Ovary (tissue), 7 donors: ENCODE measurements at regions not wholly inside any gene's neighbourhood (a gene's known extent, or its start where the extent isn't known, plus 50 kb on each side); places are given as distances from the start of the nearest gene placed in this dataset.

Experiments used
- DNase-seq, 5 donors: peaks; one replicate each; pipeline ENCODE4 v3.0.0-alpha.2; 2019 to 2020
- H3K27ac ChIP-seq, 2 donors: fragments of 200-600 bp; one replicate each; pipeline versions ENCODE4 v1.5.1 to v1.8.0; 2019 to 2022
- H3K27me3 ChIP-seq: fragments of 200-600 bp; one replicate; pipeline ENCODE4 v1.8.0; 2022
- H3K36me3 ChIP-seq: fragments of 200-600 bp; sonication (generic); one replicate; pipeline ENCODE4 v1.5.1; 2019
- H3K4me1 ChIP-seq: one replicate; pipeline ENCODE4 v1.8.1; 2013; ENCODE audit warnings: mild to moderate bottlenecking, moderate library complexity; ENCODE audit not compliant: insufficient read depth
- H3K4me3 ChIP-seq: fragments of 200-600 bp; sonication (generic); one replicate; pipeline ENCODE4 v1.5.1; 2017
- H3K9me3 ChIP-seq, 2 donors: fragments of 200-600 bp in 1 of 2; sonication (generic) in 1 of 2; one replicate each; pipeline versions ENCODE4 v1.5.1 to v1.8.1; 2013 to 2019; ENCODE audit warnings: mild to moderate bottlenecking in 1 of 2, moderate library complexity in 1 of 2
- CTCF ChIP-seq, 3 donors: fragments of 450-650 bp in 2 of 3; fragments of 200-600 bp in 1 of 3; IDR thresholded peaks; one replicate each; pipeline versions ENCODE4 v1.5.1 to v1.8.0; 2016 to 2022; ENCODE audit warnings: antibody characterized with exemption in 3 of 3, mild to moderate bottlenecking in 1 of 3
- EP300 ChIP-seq: sonication (generic); formaldehyde crosslinking; IDR thresholded peaks from one replicate; pipeline ENCODE4 v1.6.1; 2017; ENCODE audit warnings: antibody characterized with exemption
- POLR2A ChIP-seq: fragments of 450-650 bp; IDR thresholded peaks from one replicate; pipeline ENCODE4 v1.6.1; 2017; ENCODE audit warnings: antibody characterized with exemption, mild to moderate bottlenecking, moderate library complexity
- WGBS, 3 donors: extraction: QIAGEN DNeasy Blood & Tissue Kit in 1 of 3; methylation state at CpG; one replicate each; pipeline versions ENCODE4 v1.1.5 to v1.1.7; 2013 to 2017; 5-methylcytosine and 5-hydroxymethylcytosine counted together
- intact Hi-C, 4 donors: fragments of 100-400 bp; cut with DNase I; formaldehyde crosslinking; loops; one replicate each; pipeline versions ENCODE4 v1.11.0 to v1.15.1; 2022 to 2023
- donor health status: DM: no; HTN: no; CAD: no; lungs with moderate emphysema.
- donor health status: DM: no; HTN: no; CAD: no.
- donor health status: Bipolar disorder and iron deficiency.
- donor health status: DM: no; HTN: no; CAD: no.
- donor health status: DM: yes; HTN: yes; CAD: no.

DNA sequence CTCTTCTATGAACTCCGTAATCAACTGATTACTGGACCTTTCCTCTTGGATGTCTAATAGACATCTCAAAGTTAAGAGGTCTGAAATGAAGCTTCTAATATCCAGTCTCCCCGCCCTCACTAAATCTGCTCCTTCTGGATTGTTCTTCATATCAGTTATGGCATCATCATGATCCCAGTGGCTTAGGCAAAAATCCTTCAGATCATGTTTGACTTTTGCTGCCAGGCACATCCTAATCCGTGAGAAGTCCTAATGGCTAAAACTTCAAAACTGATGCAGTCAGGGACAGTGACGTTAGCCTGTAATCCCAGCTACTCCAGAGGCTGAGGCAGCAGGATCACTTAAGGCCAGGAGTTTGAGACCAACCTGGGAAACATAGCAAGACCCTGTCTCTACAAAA lies 55.1 kb upstream of the GUCY1A1 start:
- intact Hi-C loops, result loop anchor here in 1 of 4 donors (5.0 kb wide), 1 partner anchor 146 kb away; the partner anchor contains the start of gene GUCY1B1
- DNase-seq, result no peak
- WGBS, 3 donors, result 95 to 97% (median 95%) methylated on average over 4 of the region's 4 CpGs
- H3K4me1 ChIP-seq, result no peaks in the 10 kb centered on the region
- TF ChIP-seq CTCF (IDR thresholded peaks at IDR 0.05), result no peak
- no peak for TF ChIP-seq EP300
- TF ChIP-seq POLR2A, result no peak
- H3K27ac ChIP-seq, result no peak overlapping the region
- no peak overlapping the region for H3K4me3 ChIP-seq
- no peaks in the 10 kb centered on the region for H3K36me3 ChIP-seq
- H3K9me3 ChIP-seq, result no peaks in the 10 kb centered on the region
- H3K27me3 ChIP-seq, result no peaks in the 10 kb centered on the region

DNA sequence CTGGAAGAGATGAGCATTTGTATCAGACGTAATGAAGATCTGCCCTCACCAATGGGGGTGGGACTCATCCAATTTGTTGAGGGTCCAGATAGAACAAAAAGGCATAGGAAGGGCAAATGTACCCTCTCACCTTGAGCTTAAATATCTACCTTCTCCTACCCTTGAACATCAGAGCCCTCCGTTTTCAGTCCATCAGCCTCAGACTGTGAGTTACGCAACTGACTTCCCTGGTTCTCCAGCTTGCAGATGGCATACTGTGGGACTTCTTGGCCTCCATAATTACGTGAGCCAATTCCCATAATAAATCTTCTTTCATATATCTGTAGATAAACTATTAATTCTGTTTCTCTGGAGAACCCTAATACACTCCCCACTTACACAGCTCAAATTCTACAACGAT lies 56.5 kb upstream of the GUCY1A1 start:
- Histone ChIP-seq H3K4me3 (no peak overlapping the region), H3K27ac (no peak overlapping the region), H3K9me3 (no peaks in the 10 kb centered on the region), H3K4me1 (no peaks in the 10 kb centered on the region), H3K27me3 (no peaks in the 10 kb centered on the region), H3K36me3 (no peaks in the 10 kb centered on the region)
- no peak for TF ChIP-seq POLR2A
- no peak for TF ChIP-seq EP300
- TF ChIP-seq CTCF (IDR thresholded peaks at IDR 0.05), result no peak
- DNase-seq, result no peak
- intact Hi-C loops, result loop anchor here in 1 of 4 donors (5.0 kb wide), 1 partner anchor 147 kb away; the partner anchor contains the start of gene GUCY1B1
- 90 to 93% (median 90%) methylated on average over 5 of the region's 5 CpGs for WGBS, 3 donors

- no peak overlapping the region for H3K4me3 ChIP-seq
- H3K27me3 ChIP-seq, result no peaks in the 10 kb centered on the region
- WGBS, 3 donors, result 90 to 100% (median 94%) methylated on average over 1 of the region's 1 CpG
- intact Hi-C loops, result loop anchor here in 1 of 4 donors (5.0 kb wide), 1 partner anchor 148 kb away; the partner anchor contains the start of gene GUCY1B1
- no peak for DNase-seq
- TF ChIP-seq POLR2A (no peak), EP300 (no peak), CTCF (IDR thresholded peaks at IDR 0.05) (no peak)
- H3K36me3 ChIP-seq, result no peaks in the 10 kb centered on the region
- no peaks in the 10 kb centered on the region for H3K9me3 ChIP-seq
- H3K4me1 ChIP-seq, result no peaks in the 10 kb centered on the region
- H3K27ac ChIP-seq, result no peak overlapping the region
Observed at GRCh38 chr4:155609455-155610059, 57.1 kb upstream of the GUCY1A1 start.

- WGBS, 3 donors, result 37 to 47% (median 41%) methylated on average over 3 of the region's 3 CpGs
- Histone ChIP-seq H3K9me3 (no peaks in the 10 kb centered on the region), H3K27ac (no peak overlapping the region), H3K4me3 (no peak overlapping the region), H3K27me3 (no peaks in the 10 kb centered on the region), H3K4me1 (no peaks in the 10 kb centered on the region), H3K36me3 (no peaks in the 10 kb centered on the region)
- intact Hi-C loops, result no loop called here
- no peak for DNase-seq
- TF ChIP-seq EP300 (no peak), POLR2A (no peak), CTCF (IDR thresholded peaks at IDR 0.05) (no peak)
Observed at GRCh38 chr4:155608225-155608885, 58.3 kb upstream of the GUCY1A1 start.
